ENCODE measurements at regions not wholly inside any gene's neighbourhood (a gene's known extent, or its start where the extent isn't known, plus 50 kb on each side); places are given as distances from the start of the nearest gene placed in this dataset.
A peak's percentile ranks its signal among the peaks of the same experiment; 100 is the strongest.

- no peak for DNase-seq
Observed at GRCh38 chr1:238279694-238280380, 389.1 kb upstream of the ZP4 start.

GRCh38 chr1:238272145-238272544 lies 381.4 kb upstream of the ZP4 start:
- no peak for DNase-seq

- no peak for DNase-seq
Observed at GRCh38 chr1:238265866-238266265, 375.1 kb upstream of the ZP4 start.

- no peak for DNase-seq
Observed at GRCh38 chr1:238264951-238265350, 374.2 kb upstream of the ZP4 start.

- DNase-seq = no peak
Observed at GRCh38 chr1:238258510-238258909, 367.8 kb upstream of the ZP4 start.

- no peak for DNase-seq
Observed at GRCh38 chr1:238257018-238257621, 366.4 kb upstream of the ZP4 start.

- no peak for DNase-seq
Observed at GRCh38 chr1:238254935-238255334, 364.2 kb upstream of the ZP4 start.

GRCh38 chr1:238252033-238252802 lies 361.5 kb upstream of the ZP4 start:
- DNase-seq = peak; percentile 54

- no peak for DNase-seq
Observed at GRCh38 chr1:238248356-238248755, 357.6 kb upstream of the ZP4 start.

- no peak for DNase-seq
Observed at GRCh38 chr1:238242181-238242580, 351.5 kb upstream of the ZP4 start.

- no peak for DNase-seq
Observed at GRCh38 chr1:238241607-238242006, 350.9 kb upstream of the ZP4 start.

GRCh38 chr1:238239343-238239742 lies 348.6 kb upstream of the ZP4 start:
- no peak for DNase-seq

- no peak for DNase-seq
Observed at GRCh38 chr1:238233966-238234365, 343.2 kb upstream of the ZP4 start.

GRCh38 chr1:238232084-238232710 lies 341.5 kb upstream of the ZP4 start:
- DNase-seq = no peak

- DNase-seq = no peak
Observed at GRCh38 chr1:238226810-238227209, 336.1 kb upstream of the ZP4 start.

- DNase-seq = no peak
Observed at GRCh38 chr1:238223076-238223640, 332.4 kb upstream of the ZP4 start.

GRCh38 chr1:238221738-238222137 lies 331.0 kb upstream of the ZP4 start:
- no peak for DNase-seq

GRCh38 chr1:238214449-238214848 lies 323.7 kb upstream of the ZP4 start:
- no peak for DNase-seq

- no peak for DNase-seq
Observed at GRCh38 chr1:238205045-238205662, 314.4 kb upstream of the ZP4 start.

- DNase-seq = no peak
Observed at GRCh38 chr1:238201992-238202391, 311.3 kb upstream of the ZP4 start.

- DNase-seq = no peak
Observed at GRCh38 chr1:238199325-238199724, 308.6 kb upstream of the ZP4 start.

- no peak for DNase-seq
Observed at GRCh38 chr1:238196516-238196915, 305.8 kb upstream of the ZP4 start.

Data from renal pelvis (tissue), 1 donor.